Cardiac fibroblast (primary cell): ENCODE measurements at regions not wholly inside any gene's neighbourhood (a gene's known extent, or its start where the extent isn't known, plus 50 kb on each side); places are given as distances from the start of the nearest gene placed in this dataset.

Experiments
- DNase-seq, 2 donors: peaks; one replicate each; pipeline versions ENCODE4 v3.0.0 to v3.0.0-alpha.2; 2010; ENCODE audit warnings: low read depth in 2 of 2
- H3K4me3 ChIP-seq, 2 donors: replicated peaks in 1 of 2; 1 replicate in 1 of 2; 2 replicates in 1 of 2; pipeline ENCODE4 v1.5.1; 2011; ENCODE audit warnings: low read depth in 2 of 2, low read length in 2 of 2, mild to moderate bottlenecking in 2 of 2, moderate library complexity in 1 of 2
- CTCF ChIP-seq: IDR thresholded peaks from one replicate; pipeline ENCODE4 v1.5.1; 2011; ENCODE audit warnings: low read depth, mild to moderate bottlenecking, low read length, inconsistent platforms

GRCh38 chr13:48892053-48892687, 83.5 kb upstream of the FNDC3A start:
- DNase-seq = peak; percentile 67 to 97
- no peak for TF ChIP-seq CTCF
- no peak overlapping the region for H3K4me3 ChIP-seq

DNA sequence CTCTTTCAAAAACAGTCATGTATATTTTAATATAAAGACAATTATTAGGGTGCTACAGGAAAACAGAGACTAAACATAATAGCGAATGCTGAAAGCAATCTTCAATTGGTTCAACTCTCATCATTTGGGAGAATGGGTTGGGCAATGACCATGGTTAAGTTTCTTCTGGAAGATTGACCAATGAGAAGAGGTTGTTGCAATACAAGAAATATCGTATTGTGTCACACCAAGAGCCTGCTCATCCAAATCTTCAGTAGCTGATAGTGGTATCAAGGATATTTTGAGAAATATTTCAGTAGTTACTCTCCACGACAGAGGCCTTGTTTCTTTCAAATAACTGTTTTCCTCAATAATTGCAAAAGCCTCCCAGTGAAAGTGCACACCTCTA, 83.0 kb upstream of the FNDC3A start:
- DNase-seq = no peak
- TF ChIP-seq CTCF = no peak
- no peak overlapping the region for H3K4me3 ChIP-seq

- no peak overlapping the region for H3K4me3 ChIP-seq
- TF ChIP-seq CTCF = no peak
- DNase-seq = peak; percentile 36 to 81
These were observed 79.4 kb upstream of the FNDC3A start for GRCh38 chr13:48896312-48896711.

- no peak overlapping the region for H3K4me3 ChIP-seq
- DNase-seq = no peak
These were observed 73.9 kb upstream of the FNDC3A start for GRCh38 chr13:48901781-48902180.

GRCh38 chr13:48902368-48902767, 73.3 kb upstream of the FNDC3A start:
- DNase-seq = peak; percentile 70 to 77
- TF ChIP-seq CTCF = no peak
- H3K4me3 ChIP-seq = no peak overlapping the region

More at GRCh38 chr13:48901781-48902180, 73.9 kb upstream of the FNDC3A start:
- TF ChIP-seq CTCF = no peak

GRCh38 chr13:48904668-48905290, 70.9 kb upstream of the FNDC3A start:
- DNase-seq = no peak
- no peak overlapping the region for H3K4me3 ChIP-seq
- no peak for TF ChIP-seq CTCF
